ENCODE measurements at regions not wholly inside any gene's neighbourhood (a gene's known extent, or its start where the extent isn't known, plus 50 kb on each side); places are given as distances from the start of the nearest gene placed in this dataset.
A peak's percentile ranks its signal among the peaks of the same experiment; 100 is the strongest.

GRCh38 chr2:236705295-236706105 is 135.9 kb downstream of the ACKR3 start:
- intact Hi-C loops (cut with DNase I) = no loop called here
- ATAC-seq (peak; percentile 54 to 55), DNase-seq (no peak)

- intact Hi-C loops (cut with DNase I) = no loop called here
- no peak for ATAC-seq
Observed at GRCh38 chr2:236706288-236706687, 136.7 kb downstream of the ACKR3 start.

GRCh38 chr2:236706803-236707202 is 137.2 kb downstream of the ACKR3 start:
- intact Hi-C loops (cut with DNase I) = no loop called here
- ATAC-seq = no peak
- DNase-seq = no peak

More at GRCh38 chr2:236706288-236706687, 136.7 kb downstream of the ACKR3 start:
- no peak for DNase-seq

- peak; percentile 48 for DNase-seq
- peak in 1 of 2 donors; percentile 91 for ATAC-seq
- intact Hi-C loops (cut with DNase I) = no loop called here
Observed at GRCh38 chr2:236711440-236711839, 141.8 kb downstream of the ACKR3 start.

GRCh38 chr2:236712304-236712703 is 142.7 kb downstream of the ACKR3 start:
- ATAC-seq = no peak
- no peak for DNase-seq
- intact Hi-C loops (cut with DNase I) = no loop called here

GRCh38 chr2:236712961-236713673 is 143.5 kb downstream of the ACKR3 start:
- intact Hi-C loops (cut with DNase I) = no loop called here
- ATAC-seq (no peak), DNase-seq (no peak)

- ATAC-seq (no peak), DNase-seq (no peak)
- intact Hi-C loops (cut with DNase I) = no loop called here
Observed at GRCh38 chr2:236714080-236714479, 144.5 kb downstream of the ACKR3 start.

- ATAC-seq = peak in 1 of 2 donors; percentile 29
- intact Hi-C loops (cut with DNase I) = no loop called here
- peak; percentile 33 for DNase-seq
Observed at GRCh38 chr2:236715077-236715476, 145.5 kb downstream of the ACKR3 start.

- intact Hi-C loops (cut with DNase I) = no loop called here
- DNase-seq = peak; percentile 30
- peak; percentile 60 to 68 for ATAC-seq
Observed at GRCh38 chr2:236715491-236715961, 145.9 kb downstream of the ACKR3 start.

- intact Hi-C loops (cut with DNase I) = no loop called here
- no peak for ATAC-seq
- DNase-seq = no peak
Observed at GRCh38 chr2:236717120-236717519, 147.5 kb downstream of the ACKR3 start.

- no peak for DNase-seq
- no peak for ATAC-seq
- intact Hi-C loops (cut with DNase I) = no loop called here
Observed at GRCh38 chr2:236717729-236718128, 148.1 kb downstream of the ACKR3 start.

GRCh38 chr2:236718207-236718992 is 148.8 kb downstream of the ACKR3 start:
- intact Hi-C loops (cut with DNase I) = no loop called here
- DNase-seq (no peak), ATAC-seq (peak in 1 of 2 donors; percentile 57)

- no peak for ATAC-seq
- intact Hi-C loops (cut with DNase I) = no loop called here
- DNase-seq = no peak
Observed at GRCh38 chr2:236719192-236719635, 149.6 kb downstream of the ACKR3 start.

GRCh38 chr2:236720974-236721540 is 151.4 kb downstream of the ACKR3 start:
- peak in 1 of 2 donors; percentile 38 for ATAC-seq

GRCh38 chr2:236724200-236724599 is 154.6 kb downstream of the ACKR3 start:
- DNase-seq (no peak), ATAC-seq (no peak)
- intact Hi-C loops (cut with DNase I) = no loop called here

More at GRCh38 chr2:236720974-236721540, 151.4 kb downstream of the ACKR3 start:
- intact Hi-C loops (cut with DNase I) = no loop called here
- no peak for DNase-seq

GRCh38 chr2:236726701-236727450 is 157.3 kb downstream of the ACKR3 start:
- intact Hi-C loops (cut with DNase I) = no loop called here
- ATAC-seq (no peak), DNase-seq (no peak)

GRCh38 chr2:236728916-236729670 is 159.5 kb downstream of the ACKR3 start:
- intact Hi-C loops (cut with DNase I) = no loop called here
- ATAC-seq = no peak
- no peak for DNase-seq

- no peak for DNase-seq
- no peak for ATAC-seq
- intact Hi-C loops (cut with DNase I) = loop anchor here in 1 of 2 donors (10.0 kb wide), 1 partner anchor 166 kb away; the partner anchor contains the start of gene ACKR3
Observed at GRCh38 chr2:236730393-236730792, 160.8 kb downstream of the ACKR3 start.
